Chondrocyte (in vitro differentiated cells): ENCODE measurements at regions not wholly inside any gene's neighbourhood (a gene's known extent, or its start where the extent isn't known, plus 50 kb on each side); places are given as distances from the start of the nearest gene placed in this dataset.

Experiments used
- DNase-seq: peaks from one replicate; pipeline ENCODE4 v3.0.0; 2021; ENCODE audit warnings: mixed read lengths, low spot score
- H3K27ac Mint-ChIP-seq: one replicate; pipeline ENCODE4 v1.8.0; 2021; ENCODE audit warnings: mild to moderate bottlenecking, moderate library complexity, mixed read lengths; ENCODE audit not compliant: unreplicated experiment
- H3K27me3 Mint-ChIP-seq: 2 replicates; pipeline ENCODE4 v1.8.0; 2021; ENCODE audit warnings: low read depth, mixed read lengths
- H3K36me3 Mint-ChIP-seq: 2 replicates; pipeline ENCODE4 v1.8.0; 2021; ENCODE audit warnings: low read depth, mixed read lengths
- H3K4me1 Mint-ChIP-seq: 2 replicates; pipeline ENCODE4 v1.8.0; 2021; ENCODE audit warnings: low read depth, mild to moderate bottlenecking, mixed read lengths
- H3K4me3 Mint-ChIP-seq: one replicate; pipeline ENCODE4 v1.8.0; 2021; ENCODE audit warnings: mild to moderate bottlenecking, moderate library complexity, mixed read lengths; ENCODE audit not compliant: unreplicated experiment
- H3K9me3 Mint-ChIP-seq: 2 replicates; pipeline ENCODE4 v1.8.0; 2021; ENCODE audit warnings: low read depth, mixed read lengths
- TF ChIP-seq, protein P1 (sequence below): fragments of 200-600 bp; sonication (generic); IDR thresholded peaks from 2 replicates; pipeline ENCODE4 v1.5.0; 2021; ENCODE audit warnings: antibody characterized with exemption, mild to moderate bottlenecking, moderate library complexity

DNA sequence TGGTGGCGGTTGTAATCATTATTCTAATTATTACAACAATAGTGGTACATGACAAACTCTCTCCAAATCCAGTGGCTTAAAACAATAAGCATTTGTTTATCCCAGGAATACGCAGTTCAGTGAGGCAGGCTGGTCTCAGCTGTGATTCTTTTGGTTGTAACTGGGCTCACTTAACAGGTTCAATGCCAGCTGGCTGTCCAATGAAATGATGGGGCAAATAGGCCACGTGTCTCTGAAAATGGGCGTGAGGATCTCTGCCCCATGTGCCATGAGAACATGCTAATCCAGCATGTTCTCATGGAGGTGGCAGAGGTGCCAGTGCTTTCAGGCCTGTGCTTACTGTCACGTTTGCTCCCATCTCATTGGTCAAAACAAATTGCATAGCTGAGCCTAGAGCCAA lies 73.1 kb upstream of the CLMN start:
- Mint-ChIP-seq H3K27me3 (peaks cover 2% of the 10 kb centered on the region), H3K9me3 (peaks cover 7% of the 10 kb centered on the region), H3K27ac (no peak overlapping the region), H3K4me3 (no peak overlapping the region), H3K4me1 (peaks cover 21% of the 10 kb centered on the region), H3K36me3 (peaks cover 4% of the 10 kb centered on the region)
- TF ChIP-seq, protein P1, sequence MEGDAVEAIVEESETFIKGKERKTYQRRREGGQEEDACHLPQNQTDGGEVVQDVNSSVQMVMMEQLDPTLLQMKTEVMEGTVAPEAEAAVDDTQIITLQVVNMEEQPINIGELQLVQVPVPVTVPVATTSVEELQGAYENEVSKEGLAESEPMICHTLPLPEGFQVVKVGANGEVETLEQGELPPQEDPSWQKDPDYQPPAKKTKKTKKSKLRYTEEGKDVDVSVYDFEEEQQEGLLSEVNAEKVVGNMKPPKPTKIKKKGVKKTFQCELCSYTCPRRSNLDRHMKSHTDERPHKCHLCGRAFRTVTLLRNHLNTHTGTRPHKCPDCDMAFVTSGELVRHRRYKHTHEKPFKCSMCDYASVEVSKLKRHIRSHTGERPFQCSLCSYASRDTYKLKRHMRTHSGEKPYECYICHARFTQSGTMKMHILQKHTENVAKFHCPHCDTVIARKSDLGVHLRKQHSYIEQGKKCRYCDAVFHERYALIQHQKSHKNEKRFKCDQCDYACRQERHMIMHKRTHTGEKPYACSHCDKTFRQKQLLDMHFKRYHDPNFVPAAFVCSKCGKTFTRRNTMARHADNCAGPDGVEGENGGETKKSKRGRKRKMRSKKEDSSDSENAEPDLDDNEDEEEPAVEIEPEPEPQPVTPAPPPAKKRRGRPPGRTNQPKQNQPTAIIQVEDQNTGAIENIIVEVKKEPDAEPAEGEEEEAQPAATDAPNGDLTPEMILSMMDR = no peak
- DNase-seq = no peak

DNA sequence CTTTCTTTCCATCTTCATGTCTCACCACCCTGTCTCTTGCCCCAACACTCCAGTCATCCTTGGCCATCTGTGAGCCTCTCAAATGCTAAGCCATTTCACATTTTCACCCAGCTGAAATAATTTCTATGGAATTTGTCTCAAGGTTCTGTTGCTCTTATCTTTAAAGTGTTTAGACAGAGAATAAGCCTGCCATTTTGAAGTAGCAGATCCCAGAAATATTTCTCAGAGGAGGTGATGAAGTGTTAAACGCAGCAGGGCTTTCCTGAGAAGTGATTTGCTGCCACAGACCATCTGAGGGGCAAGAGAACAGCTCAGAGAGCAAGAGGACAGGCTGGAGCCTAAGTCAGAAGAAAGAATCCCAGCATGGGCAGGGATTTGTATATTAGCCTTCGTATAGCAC lies 71.6 kb upstream of the CLMN start:
- Mint-ChIP-seq H3K36me3 (peaks cover 4% of the 10 kb centered on the region), H3K27ac (no peak overlapping the region), H3K4me3 (no peak overlapping the region), H3K4me1 (peaks cover 21% of the 10 kb centered on the region), H3K27me3 (peaks cover 2% of the 10 kb centered on the region), H3K9me3 (peaks cover 7% of the 10 kb centered on the region)
- TF ChIP-seq, protein P1 = no peak
- DNase-seq = no peak

DNA sequence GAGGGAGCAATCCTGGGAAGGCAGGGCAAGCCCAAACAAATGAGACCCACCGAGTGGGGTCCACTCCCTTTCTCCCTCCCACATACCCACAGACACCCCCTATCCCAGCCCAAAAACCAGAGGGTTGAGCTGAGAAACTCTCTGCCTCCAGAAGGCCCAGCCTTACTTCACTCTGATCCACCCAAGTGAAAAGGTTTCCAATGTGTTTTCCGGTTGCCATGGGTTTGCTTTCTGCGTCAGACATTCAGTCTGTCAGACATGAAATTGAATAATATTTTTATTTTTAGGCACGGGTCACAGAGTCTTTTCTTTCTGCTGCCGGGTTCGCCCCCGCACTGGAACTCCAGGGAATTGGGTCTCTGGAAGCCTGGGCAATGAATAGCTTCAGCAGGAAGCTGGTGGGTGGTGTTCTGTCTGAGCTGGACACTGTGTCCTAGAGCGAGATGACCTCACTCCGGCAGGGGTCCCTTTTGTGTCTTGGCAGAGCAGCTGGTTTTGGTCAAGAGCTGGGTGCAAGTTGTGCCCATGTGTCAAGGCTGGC lies 69.8 kb upstream of the CLMN start:
- H3K36me3 Mint-ChIP-seq = peaks cover 4% of the 10 kb centered on the region
- no peak overlapping the region for H3K4me3 Mint-ChIP-seq
- peaks cover 21% of the 10 kb centered on the region for H3K4me1 Mint-ChIP-seq
- peaks cover 2% of the 10 kb centered on the region for H3K27me3 Mint-ChIP-seq
- H3K9me3 Mint-ChIP-seq = peaks cover 7% of the 10 kb centered on the region
- TF ChIP-seq, protein P1 = no peak
- peak overlapping the region; percentile 81 for H3K27ac Mint-ChIP-seq
- DNase-seq = no peak

DNA sequence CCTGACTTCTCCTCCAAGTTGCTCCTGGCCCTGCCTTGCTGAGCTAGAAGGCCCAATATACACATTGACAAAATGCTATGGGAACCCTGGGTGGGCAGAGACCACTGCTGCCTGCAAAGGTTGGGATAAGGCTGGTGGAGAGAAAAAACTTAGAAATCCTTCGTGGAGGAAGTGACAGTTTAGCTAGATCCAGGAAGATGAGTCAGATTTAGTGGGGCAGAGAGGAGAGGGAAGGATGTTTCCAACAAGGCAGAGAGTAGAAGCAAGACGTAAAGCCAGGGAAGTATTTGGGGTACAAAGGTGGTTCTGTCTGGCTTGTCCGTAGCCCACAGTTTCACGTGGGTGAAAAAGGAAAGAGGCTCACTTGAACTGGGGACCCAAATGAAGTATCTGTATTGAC lies 69.0 kb upstream of the CLMN start:
- no peak for DNase-seq
- H3K9me3 Mint-ChIP-seq = peaks cover 3% of the 10 kb centered on the region
- H3K36me3 Mint-ChIP-seq = no peaks in the 10 kb centered on the region
- TF ChIP-seq, protein P1 = no peak
- H3K4me3 Mint-ChIP-seq = no peak overlapping the region
- H3K27ac Mint-ChIP-seq = peak overlapping the region; percentile 71
- peaks cover 21% of the 10 kb centered on the region for H3K4me1 Mint-ChIP-seq
- H3K27me3 Mint-ChIP-seq = no peaks in the 10 kb centered on the region

DNA sequence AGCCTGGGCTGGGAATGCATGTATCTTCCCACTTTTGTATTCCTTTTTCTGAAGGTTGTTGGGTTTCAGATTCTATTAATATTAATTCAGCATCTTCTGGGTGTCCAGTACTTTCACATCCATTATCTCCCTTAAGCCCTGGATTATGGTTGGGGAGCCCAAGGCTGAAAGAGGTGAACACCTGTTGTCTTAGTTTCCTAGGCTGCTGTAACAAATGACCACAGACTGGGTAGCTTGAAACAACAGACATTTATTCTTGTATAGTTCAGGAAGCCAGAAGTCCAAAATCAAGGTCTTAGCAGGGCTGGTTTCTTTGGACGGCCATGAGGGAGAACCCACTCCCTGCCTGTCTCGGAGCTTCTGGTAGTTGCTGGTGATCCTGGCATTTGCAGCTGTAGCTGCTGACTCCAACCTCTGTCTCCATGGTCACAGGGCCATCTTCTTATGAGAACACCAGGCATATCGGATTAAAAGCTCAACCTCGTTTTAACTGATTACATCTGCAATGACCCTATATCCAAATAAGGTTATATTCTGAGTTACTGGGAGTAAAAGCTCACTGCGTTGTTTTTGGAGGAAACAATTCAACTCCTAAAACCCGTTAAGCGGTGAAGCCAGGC lies 68.2 kb upstream of the CLMN start:
- no peak overlapping the region for H3K27ac Mint-ChIP-seq
- H3K4me1 Mint-ChIP-seq = peaks cover 21% of the 10 kb centered on the region
- H3K4me3 Mint-ChIP-seq = no peak overlapping the region
- H3K27me3 Mint-ChIP-seq = no peaks in the 10 kb centered on the region
- TF ChIP-seq, protein P1 = no peak
- H3K36me3 Mint-ChIP-seq = no peaks in the 10 kb centered on the region
- DNase-seq = no peak
- H3K9me3 Mint-ChIP-seq = peaks cover 3% of the 10 kb centered on the region
